ENCODE measurements at regions not wholly inside any gene's neighbourhood (a gene's known extent, or its start where the extent isn't known, plus 50 kb on each side); places are given as distances from the start of the nearest gene placed in this dataset.

DNA sequence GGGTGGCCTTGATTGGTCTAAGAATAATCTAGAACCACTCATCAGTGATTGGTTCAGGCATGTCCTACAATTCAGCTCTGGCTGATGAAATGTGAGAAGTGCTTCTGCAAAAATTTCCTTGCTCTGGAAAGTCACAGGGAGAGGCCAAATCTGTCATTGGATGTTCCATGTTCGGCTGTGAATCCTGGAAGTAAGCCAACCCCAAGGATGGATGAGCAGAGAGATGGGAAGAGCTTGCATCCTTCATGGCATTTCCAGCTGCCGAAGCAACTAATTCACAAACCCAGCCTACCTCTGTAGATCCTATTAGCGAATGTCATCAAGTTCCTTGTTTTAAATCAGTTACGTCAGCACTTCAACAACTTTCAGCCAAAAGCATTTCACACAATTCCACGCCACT is 187.2 kb upstream of the SOX4 start:
- Histone ChIP-seq H3K27me3 (no peaks in the 10 kb centered on the region), H3K27ac (no peak overlapping the region), H3K4me1 (replicated peaks in 1 of 2) (no peaks in the 10 kb centered on the region), H3K4me3 (no peak overlapping the region), H3K36me3 (replicated peaks in 1 of 2) (no peaks in the 10 kb centered on the region), H3K9me3 (replicated peaks in 1 of 3) (no peaks in the 10 kb centered on the region)
- intact Hi-C loops (cut with DNase I): no loop called here
- no peak for DNase-seq
- 82 to 86% (median 83%) methylated on average over 5 of the region's 5 CpGs for WGBS, 4 donors
- TF ChIP-seq, protein P1, sequence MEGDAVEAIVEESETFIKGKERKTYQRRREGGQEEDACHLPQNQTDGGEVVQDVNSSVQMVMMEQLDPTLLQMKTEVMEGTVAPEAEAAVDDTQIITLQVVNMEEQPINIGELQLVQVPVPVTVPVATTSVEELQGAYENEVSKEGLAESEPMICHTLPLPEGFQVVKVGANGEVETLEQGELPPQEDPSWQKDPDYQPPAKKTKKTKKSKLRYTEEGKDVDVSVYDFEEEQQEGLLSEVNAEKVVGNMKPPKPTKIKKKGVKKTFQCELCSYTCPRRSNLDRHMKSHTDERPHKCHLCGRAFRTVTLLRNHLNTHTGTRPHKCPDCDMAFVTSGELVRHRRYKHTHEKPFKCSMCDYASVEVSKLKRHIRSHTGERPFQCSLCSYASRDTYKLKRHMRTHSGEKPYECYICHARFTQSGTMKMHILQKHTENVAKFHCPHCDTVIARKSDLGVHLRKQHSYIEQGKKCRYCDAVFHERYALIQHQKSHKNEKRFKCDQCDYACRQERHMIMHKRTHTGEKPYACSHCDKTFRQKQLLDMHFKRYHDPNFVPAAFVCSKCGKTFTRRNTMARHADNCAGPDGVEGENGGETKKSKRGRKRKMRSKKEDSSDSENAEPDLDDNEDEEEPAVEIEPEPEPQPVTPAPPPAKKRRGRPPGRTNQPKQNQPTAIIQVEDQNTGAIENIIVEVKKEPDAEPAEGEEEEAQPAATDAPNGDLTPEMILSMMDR (IDR thresholded peaks at IDR 0.05): no peak
- TF ChIP-seq POLR2A (IDR thresholded peaks at IDR 0.05): no peak

DNA sequence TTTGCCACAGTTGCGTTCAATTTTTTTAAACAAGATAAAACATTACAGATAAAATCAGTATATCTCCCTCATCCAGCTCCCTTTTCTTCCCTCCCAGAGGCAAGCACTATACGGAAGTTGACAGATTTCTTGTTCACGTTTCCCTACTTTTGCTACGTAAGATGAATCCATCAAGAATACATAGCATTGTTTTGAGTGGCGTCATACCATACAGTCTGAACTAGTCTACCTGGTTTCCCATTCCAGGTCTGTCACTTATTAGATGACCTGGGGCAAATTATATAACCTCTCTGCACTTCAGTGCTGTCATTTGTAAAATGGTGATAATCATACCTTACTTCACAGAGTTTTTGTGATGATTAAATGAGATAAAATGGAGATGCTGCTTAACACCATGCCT is 184.3 kb upstream of the SOX4 start:
- intact Hi-C loops (cut with DNase I): no loop called here
- no peak for TF ChIP-seq POLR2A (IDR thresholded peaks at IDR 0.05)
- TF ChIP-seq, protein P1 (IDR thresholded peaks at IDR 0.05): no peak

DNA sequence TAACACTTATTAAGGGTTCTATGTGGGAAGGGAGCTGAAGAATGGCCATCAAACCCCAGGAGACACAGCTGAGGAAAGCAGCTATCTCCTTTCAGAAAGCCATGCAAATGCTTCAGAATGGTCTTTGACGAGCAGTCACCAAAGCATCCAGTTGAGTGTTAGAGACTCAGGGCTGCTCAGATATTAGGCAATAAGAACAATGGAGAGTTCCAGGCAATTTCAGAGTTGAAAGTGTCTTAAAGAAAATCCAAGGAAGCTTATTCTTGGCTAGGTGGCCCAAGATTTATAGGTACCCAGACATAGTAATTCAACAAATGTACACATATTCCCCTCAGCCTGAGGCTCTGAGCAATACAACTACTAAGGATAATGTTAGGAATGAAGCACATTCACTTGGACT is 180.1 kb upstream of the SOX4 start:
- WGBS, 4 donors: 78 to 100% (median 90%) methylated on average over 1 of the region's 1 CpG
- DNase-seq: no peak
- H3K9me3 ChIP-seq (replicated peaks in 1 of 3): no peaks in the 10 kb centered on the region
- no peaks in the 10 kb centered on the region for H3K27me3 ChIP-seq
- TF ChIP-seq POLR2A (IDR thresholded peaks at IDR 0.05): no peak
- TF ChIP-seq, protein P1 (IDR thresholded peaks at IDR 0.05): no peak
- intact Hi-C loops (cut with DNase I): no loop called here
- H3K27ac ChIP-seq: no peak overlapping the region
- no peaks in the 10 kb centered on the region for H3K4me1 ChIP-seq (replicated peaks in 1 of 2)
- no peaks in the 10 kb centered on the region for H3K36me3 ChIP-seq (replicated peaks in 1 of 2)
- H3K4me3 ChIP-seq: no peak overlapping the region

More for the DNA sequence above, 184.3 kb upstream of the SOX4 start:
- H3K9me3 ChIP-seq (replicated peaks in 1 of 3): no peaks in the 10 kb centered on the region
- 88 to 93% (median 90%) methylated on average over 5 of the region's 5 CpGs for WGBS, 4 donors
- H3K36me3 ChIP-seq (replicated peaks in 1 of 2): no peaks in the 10 kb centered on the region
- H3K4me1 ChIP-seq (replicated peaks in 1 of 2): no peaks in the 10 kb centered on the region
- no peak overlapping the region for H3K4me3 ChIP-seq
- DNase-seq: no peak
- no peaks in the 10 kb centered on the region for H3K27me3 ChIP-seq
- H3K27ac ChIP-seq: no peak overlapping the region

DNA sequence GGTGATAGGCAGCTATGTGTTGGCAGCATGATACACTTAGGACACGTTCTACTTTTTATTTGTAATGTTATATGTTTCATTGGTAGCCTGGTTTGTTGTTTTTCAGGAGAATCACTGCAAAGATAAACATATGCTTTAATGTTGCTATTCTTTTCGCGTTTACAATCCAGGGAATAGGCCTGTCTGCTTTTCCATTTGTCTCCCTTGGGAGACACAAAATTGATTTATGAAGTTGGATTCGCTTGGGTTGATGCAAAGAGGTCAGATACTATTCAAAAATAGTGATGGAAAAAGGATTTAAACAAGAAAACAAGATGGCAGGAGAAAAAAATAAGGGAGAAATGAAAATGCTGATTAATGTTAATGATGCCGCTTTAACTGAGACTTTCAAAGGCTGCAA is 179.5 kb upstream of the SOX4 start:
- Histone ChIP-seq H3K9me3 (replicated peaks in 1 of 3) (no peaks in the 10 kb centered on the region), H3K27me3 (no peaks in the 10 kb centered on the region), H3K4me3 (no peak overlapping the region), H3K27ac (no peak overlapping the region), H3K4me1 (replicated peaks in 1 of 2) (no peaks in the 10 kb centered on the region), H3K36me3 (replicated peaks in 1 of 2) (no peaks in the 10 kb centered on the region)
- intact Hi-C loops (cut with DNase I): no loop called here
- 60 to 78% (median 72%) methylated on average over 5 of the region's 5 CpGs for WGBS, 4 donors
- DNase-seq: no peak
- TF ChIP-seq POLR2A (IDR thresholded peaks at IDR 0.05): no peak
- TF ChIP-seq, protein P1 (IDR thresholded peaks at IDR 0.05): no peak

Data from adrenal gland (tissue), 9 donors.